Smooth muscle cell (in vitro differentiated cells): ENCODE measurements at regions not wholly inside any gene's neighbourhood (a gene's known extent, or its start where the extent isn't known, plus 50 kb on each side); places are given as distances from the start of the nearest gene placed in this dataset.

Source experiments
- DNase-seq: peaks from one replicate; lab custom pipeline; 2025; ENCODE audit not compliant: unreplicated experiment; lab: John Stamatoyannopoulos, UW
- H2AFZ ChIP-seq: fragments of 200-600 bp; sonication (generic); 2 replicates; pipeline ENCODE4 v1.6.0; 2016; ENCODE audit warnings: antibody characterized with exemption, low read depth, mild to moderate bottlenecking
- H3F3A ChIP-seq: fragments of 200-600 bp; sonication (generic); 2 replicates; pipeline ENCODE4 v1.6.0; 2017; ENCODE audit warnings: antibody characterized with exemption, low read depth
- H3K27ac ChIP-seq: fragments of 200-600 bp; sonication (generic); 2 replicates; pipeline ENCODE4 v1.5.1; 2016; ENCODE audit warnings: low read depth, mild to moderate bottlenecking
- H3K27me3 ChIP-seq: fragments of 200-600 bp; sonication (generic); 2 replicates; pipeline ENCODE4 v1.6.1; 2016; ENCODE audit warnings: low read depth, mild to moderate bottlenecking
- H3K36me3 ChIP-seq: fragments of 200-600 bp; sonication (generic); 2 replicates; pipeline ENCODE4 v1.5.1; 2016; ENCODE audit warnings: low read depth
- H3K4me1 ChIP-seq: fragments of 200-600 bp; sonication (generic); 2 replicates; pipeline ENCODE4 v1.5.1; 2016; ENCODE audit warnings: low read depth
- H3K4me2 ChIP-seq: fragments of 200-600 bp; sonication (generic); 2 replicates; pipeline ENCODE4 v1.6.0; 2016; ENCODE audit warnings: mild to moderate bottlenecking
- H3K4me3 ChIP-seq: fragments of 200-600 bp; sonication (generic); 2 replicates; pipeline ENCODE4 v1.5.1; 2016; ENCODE audit warnings: mild to moderate bottlenecking
- H3K79me2 ChIP-seq: fragments of 200-600 bp; sonication (generic); 2 replicates; pipeline ENCODE4 v1.6.0; 2016; ENCODE audit warnings: low read depth, mild to moderate bottlenecking
- H3K9ac ChIP-seq: fragments of 200-600 bp; sonication (generic); 2 replicates; pipeline ENCODE4 v1.6.0; 2016; ENCODE audit warnings: low read depth
- H3K9me3 ChIP-seq: fragments of 200-600 bp; sonication (generic); replicated peaks from 2 replicates; pipeline ENCODE4 v1.5.1; 2016; ENCODE audit warnings: low read depth
- H4K20me1 ChIP-seq: fragments of 200-600 bp; sonication (generic); 2 replicates; pipeline ENCODE4 v1.6.0; 2016; ENCODE audit warnings: low read depth
- WGBS: methylation state at CpG from one replicate; pipeline ENCODE4 v1.1.7; 2016; ENCODE audit warnings: low lambda C conversion rate; 5-methylcytosine and 5-hydroxymethylcytosine counted together
- TF ChIP-seq, protein P1 (sequence below): fragments of 200-600 bp; sonication (generic); IDR thresholded peaks from 2 replicates; pipeline ENCODE4 v1.5.1; 2017; ENCODE audit warnings: borderline replicate concordance, mild to moderate bottlenecking, antibody characterized with exemption; ENCODE audit not compliant: insufficient read depth, poor library complexity, severe bottlenecking

DNA sequence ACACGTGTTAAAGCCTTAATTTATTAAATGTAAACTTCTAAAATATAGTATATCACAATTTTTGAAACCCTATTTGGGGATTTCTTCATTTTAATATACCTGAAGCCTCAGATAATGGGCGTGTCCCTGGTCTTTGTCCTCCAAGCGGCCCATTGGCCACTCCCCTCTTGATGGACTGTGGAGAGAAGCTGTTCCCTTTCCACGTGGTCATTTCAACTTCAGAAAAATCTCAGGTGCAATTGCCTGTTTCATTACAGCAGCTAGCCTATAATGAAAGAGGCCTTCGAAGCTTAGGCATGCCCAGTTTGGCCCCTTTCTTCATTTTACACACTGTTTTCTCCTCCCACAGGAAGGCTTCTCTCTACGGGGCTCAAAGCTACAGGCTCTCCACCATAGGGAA, 131.4 kb upstream of the ARHGAP5 start:
- no peak overlapping the region for H3K27ac ChIP-seq
- H4K20me1 ChIP-seq = no peaks in the 10 kb centered on the region
- TF ChIP-seq, protein P1, sequence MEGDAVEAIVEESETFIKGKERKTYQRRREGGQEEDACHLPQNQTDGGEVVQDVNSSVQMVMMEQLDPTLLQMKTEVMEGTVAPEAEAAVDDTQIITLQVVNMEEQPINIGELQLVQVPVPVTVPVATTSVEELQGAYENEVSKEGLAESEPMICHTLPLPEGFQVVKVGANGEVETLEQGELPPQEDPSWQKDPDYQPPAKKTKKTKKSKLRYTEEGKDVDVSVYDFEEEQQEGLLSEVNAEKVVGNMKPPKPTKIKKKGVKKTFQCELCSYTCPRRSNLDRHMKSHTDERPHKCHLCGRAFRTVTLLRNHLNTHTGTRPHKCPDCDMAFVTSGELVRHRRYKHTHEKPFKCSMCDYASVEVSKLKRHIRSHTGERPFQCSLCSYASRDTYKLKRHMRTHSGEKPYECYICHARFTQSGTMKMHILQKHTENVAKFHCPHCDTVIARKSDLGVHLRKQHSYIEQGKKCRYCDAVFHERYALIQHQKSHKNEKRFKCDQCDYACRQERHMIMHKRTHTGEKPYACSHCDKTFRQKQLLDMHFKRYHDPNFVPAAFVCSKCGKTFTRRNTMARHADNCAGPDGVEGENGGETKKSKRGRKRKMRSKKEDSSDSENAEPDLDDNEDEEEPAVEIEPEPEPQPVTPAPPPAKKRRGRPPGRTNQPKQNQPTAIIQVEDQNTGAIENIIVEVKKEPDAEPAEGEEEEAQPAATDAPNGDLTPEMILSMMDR = no peak
- H3F3A ChIP-seq = peaks cover 16% of the 10 kb centered on the region
- DNase-seq = no peak
- H3K79me2 ChIP-seq = no peaks in the 10 kb centered on the region
- no peaks in the 10 kb centered on the region for H3K36me3 ChIP-seq
- H3K4me2 ChIP-seq = no peak overlapping the region
- no peaks in the 10 kb centered on the region for H3K9me3 ChIP-seq
- H3K4me3 ChIP-seq = no peak overlapping the region
- H3K4me1 ChIP-seq = peaks cover 10% of the 10 kb centered on the region
- no peaks in the 10 kb centered on the region for H3K27me3 ChIP-seq
- no peak overlapping the region for H3K9ac ChIP-seq
- 84% methylated on average over 6 of the region's 6 CpGs for WGBS
- no peak overlapping the region for H2AFZ ChIP-seq

DNA sequence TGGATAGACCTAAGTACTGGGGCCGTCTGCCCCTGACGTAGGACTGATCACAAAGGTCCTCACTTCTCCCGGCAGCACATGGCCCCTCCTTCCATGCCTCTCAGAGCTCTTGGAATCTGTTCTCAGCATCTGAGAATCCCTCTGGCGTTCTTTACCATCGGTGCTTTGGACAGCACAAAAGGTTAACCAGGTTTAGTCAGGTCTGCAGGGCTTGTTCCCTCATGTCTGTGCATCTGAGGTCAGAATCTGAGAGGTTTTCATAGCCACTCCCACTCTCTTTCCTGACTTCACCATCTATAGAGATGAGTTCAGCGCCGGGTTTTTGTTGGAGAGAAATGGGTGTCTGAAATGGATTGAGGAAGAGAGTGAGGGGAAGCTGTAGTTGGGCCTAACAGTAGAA, 130.0 kb upstream of the ARHGAP5 start:
- H3K9ac ChIP-seq = no peak overlapping the region
- no peak overlapping the region for H2AFZ ChIP-seq
- no peak for DNase-seq
- no peaks in the 10 kb centered on the region for H3K36me3 ChIP-seq
- no peaks in the 10 kb centered on the region for H4K20me1 ChIP-seq
- 67% methylated on average over 7 of the region's 7 CpGs for WGBS
- H3K4me3 ChIP-seq = no peak overlapping the region
- no peaks in the 10 kb centered on the region for H3K27me3 ChIP-seq
- peaks cover 28% of the 10 kb centered on the region for H3F3A ChIP-seq
- TF ChIP-seq, protein P1 = no peak
- no peaks in the 10 kb centered on the region for H3K9me3 ChIP-seq
- H3K27ac ChIP-seq = peak overlapping the region; percentile 72
- no peak overlapping the region for H3K4me2 ChIP-seq
- peaks cover 19% of the 10 kb centered on the region for H3K4me1 ChIP-seq
- no peaks in the 10 kb centered on the region for H3K79me2 ChIP-seq

DNA sequence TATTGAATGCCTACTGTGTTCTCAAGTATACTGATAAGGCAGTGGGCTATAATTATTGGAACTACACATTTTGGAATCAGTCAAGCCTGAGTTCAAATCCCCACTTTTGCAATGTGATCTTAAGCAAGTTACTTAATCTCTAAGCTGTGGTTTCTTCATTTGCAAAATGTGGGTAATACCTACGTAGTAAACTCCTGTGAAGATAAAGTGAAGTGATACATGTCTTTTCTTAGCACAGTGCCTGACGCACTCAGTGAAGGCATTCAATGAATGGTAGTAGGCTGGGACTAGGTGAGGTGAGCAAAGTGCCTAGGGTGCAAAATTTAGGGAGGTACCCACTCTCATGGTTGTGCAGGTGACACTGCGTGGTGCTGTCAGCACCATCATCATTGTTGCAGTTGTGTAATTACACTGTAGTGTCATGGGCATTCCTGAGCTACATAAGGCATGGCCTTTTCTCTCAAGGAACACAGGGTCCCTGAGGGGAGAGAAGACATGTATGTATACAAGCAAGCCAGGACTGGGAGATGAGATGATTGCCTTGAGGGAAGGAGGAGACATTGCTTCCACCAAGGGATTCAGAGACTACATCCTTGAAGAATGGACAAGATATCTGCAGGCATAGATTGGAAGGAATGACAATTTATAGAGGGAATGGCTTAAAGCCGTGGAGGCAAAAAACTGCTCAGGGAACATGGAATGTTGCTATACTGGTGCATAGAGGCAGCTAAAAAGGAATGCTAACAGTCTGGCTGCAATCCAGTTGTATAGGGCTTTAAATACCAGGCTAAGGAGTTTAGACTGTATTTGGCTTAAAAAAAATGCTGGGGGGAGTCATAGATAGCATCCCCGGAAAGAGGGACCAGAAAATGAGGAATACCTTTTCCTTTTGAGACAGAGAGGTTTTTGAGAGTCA, 129.2 kb upstream of the ARHGAP5 start:
- no peaks in the 10 kb centered on the region for H4K20me1 ChIP-seq
- H3K9me3 ChIP-seq = no peaks in the 10 kb centered on the region
- no peaks in the 10 kb centered on the region for H3K79me2 ChIP-seq
- H2AFZ ChIP-seq = no peak overlapping the region
- peak overlapping the region; percentile 72 for H3K27ac ChIP-seq
- no peak overlapping the region for H3K9ac ChIP-seq
- H3K36me3 ChIP-seq = no peaks in the 10 kb centered on the region
- H3K4me3 ChIP-seq = no peak overlapping the region
- peaks cover 19% of the 10 kb centered on the region for H3K4me1 ChIP-seq
- TF ChIP-seq, protein P1 = no peak
- peak overlapping the region; percentile 44 for H3K4me2 ChIP-seq
- H3F3A ChIP-seq = peaks cover 28% of the 10 kb centered on the region
- no peaks in the 10 kb centered on the region for H3K27me3 ChIP-seq
- DNase-seq = no peak
- 38% methylated on average over 5 of the region's 5 CpGs for WGBS
